ENCODE measurements at regions not wholly inside any gene's neighbourhood (a gene's known extent, or its start where the extent isn't known, plus 50 kb on each side); places are given as distances from the start of the nearest gene placed in this dataset.

GRCh38 chr16:79658301-79659033 is 57.9 kb upstream of the MAF start:
- H3K27me3 ChIP-seq (ENCODE audit: control insufficient read depth in 3 of 3, insufficient read depth in 3 of 3, low read depth in 1 of 3, low read length in 3 of 3) = no peaks in the 10 kb centered on the region
- no peak overlapping the region for H3K27ac ChIP-seq (replicated peaks; ENCODE audit: low read length)
- H3K9ac ChIP-seq (ENCODE audit: low read depth, low read length, poor library complexity) = no peak overlapping the region
- peak overlapping the region; percentile 18 for H2BK15ac ChIP-seq (ENCODE audit: low read length)
- H3K36me3 ChIP-seq (replicated peaks in 1 of 2; ENCODE audit: control insufficient read depth in 2 of 2, insufficient read depth in 2 of 2, low read length in 2 of 2) = no peaks in the 10 kb centered on the region
- H2BK120ac ChIP-seq (ENCODE audit: low read depth, low read length) = no peak overlapping the region
- no peak overlapping the region for H3K4ac ChIP-seq (ENCODE audit: low read length)
- H2AK5ac ChIP-seq (ENCODE audit: low read depth, low read length) = peak overlapping the region; percentile 11
- peaks cover 7 to 17% of the 10 kb centered on the region in 2 donors for H3K4me1 ChIP-seq (ENCODE audit: control insufficient read depth in 2 of 2, insufficient read depth in 1 of 2, low read depth in 1 of 2, low read length in 2 of 2)
- no peak overlapping the region for H2BK5ac ChIP-seq (ENCODE audit: low read length)
- H3K4me2 ChIP-seq (ENCODE audit: insufficient read depth, low read length, poor library complexity, severe bottlenecking) = no peak overlapping the region
- H4K8ac ChIP-seq (ENCODE audit: low read depth, low read length) = no peak overlapping the region
- H3K79me1 ChIP-seq (ENCODE audit: low read depth, low read length) = no peaks in the 10 kb centered on the region
- no peak overlapping the region for H4K91ac ChIP-seq (ENCODE audit: low read depth, low read length, poor library complexity)
- no peak overlapping the region for H2BK12ac ChIP-seq (ENCODE audit: low read length)
- no peak overlapping the region for H3K4me3 ChIP-seq (ENCODE audit: low read length in 2 of 2)
- no peak overlapping the region for H3K23ac ChIP-seq (ENCODE audit: low read depth, low read length, poor library complexity)
- WGBS, 2 donors (ENCODE audit: extremely low coverage in 2 of 2, insufficient read length in 2 of 2, insufficient replicate concordance in 1 of 2) = no CpG with 5 or more reads among the region's 22 CpGs
- no peak overlapping the region for H3K18ac ChIP-seq (ENCODE audit: low read length)
- no peak overlapping the region for H3K14ac ChIP-seq (ENCODE audit: low read length)
- peaks cover 2 to 3% of the 10 kb centered on the region in 2 donors for H3K9me3 ChIP-seq (replicated peaks in 1 of 2; ENCODE audit: control insufficient read depth in 2 of 2, insufficient read depth in 1 of 2, low read depth in 1 of 2, low read length in 2 of 2)
- DNase-seq (ENCODE audit: low spot score) = no peak
- H2AFZ ChIP-seq (ENCODE audit: low read length) = no peak overlapping the region

- no CpG with 5 or more reads among the region's 6 CpGs for WGBS, 2 donors (ENCODE audit: extremely low coverage in 2 of 2, insufficient read length in 2 of 2, insufficient replicate concordance in 1 of 2)
- no peak overlapping the region for H4K91ac ChIP-seq (ENCODE audit: low read depth, low read length, poor library complexity)
- no peak overlapping the region for H2BK15ac ChIP-seq (ENCODE audit: low read length)
- peak overlapping the region; percentile 42 for H3K18ac ChIP-seq (ENCODE audit: low read length)
- H3K27me3 ChIP-seq (ENCODE audit: control insufficient read depth in 3 of 3, insufficient read depth in 3 of 3, low read depth in 1 of 3, low read length in 3 of 3) = no peaks in the 10 kb centered on the region
- no peak overlapping the region for H2BK5ac ChIP-seq (ENCODE audit: low read length)
- H3K4me3 ChIP-seq (ENCODE audit: low read length in 2 of 2) = no peak overlapping the region
- no peaks in the 10 kb centered on the region for H3K36me3 ChIP-seq (replicated peaks in 1 of 2; ENCODE audit: control insufficient read depth in 2 of 2, insufficient read depth in 2 of 2, low read length in 2 of 2)
- no peak overlapping the region for H2BK120ac ChIP-seq (ENCODE audit: low read depth, low read length)
- no peak overlapping the region for H3K14ac ChIP-seq (ENCODE audit: low read length)
- H3K79me1 ChIP-seq (ENCODE audit: low read depth, low read length) = no peaks in the 10 kb centered on the region
- no peak overlapping the region for H3K4me2 ChIP-seq (ENCODE audit: insufficient read depth, low read length, poor library complexity, severe bottlenecking)
- H3K27ac ChIP-seq (replicated peaks; ENCODE audit: low read length) = peak overlapping the region; percentile 20
- no peak overlapping the region for H4K8ac ChIP-seq (ENCODE audit: low read depth, low read length)
- no peak overlapping the region for H3K23ac ChIP-seq (ENCODE audit: low read depth, low read length, poor library complexity)
- no peak overlapping the region for H3K9ac ChIP-seq (ENCODE audit: low read depth, low read length, poor library complexity)
- H2AK5ac ChIP-seq (ENCODE audit: low read depth, low read length) = no peak overlapping the region
- DNase-seq (ENCODE audit: low spot score) = no peak
- peak overlapping the region; percentile 65 for H2AFZ ChIP-seq (ENCODE audit: low read length)
- H3K4ac ChIP-seq (ENCODE audit: low read length) = no peak overlapping the region
- H3K9me3 ChIP-seq (replicated peaks in 1 of 2; ENCODE audit: control insufficient read depth in 2 of 2, insufficient read depth in 1 of 2, low read depth in 1 of 2, low read length in 2 of 2) = peaks cover 0 to 3% of the 10 kb centered on the region in 2 donors
- H2BK12ac ChIP-seq (ENCODE audit: low read length) = no peak overlapping the region
- H3K4me1 ChIP-seq (ENCODE audit: control insufficient read depth in 2 of 2, insufficient read depth in 1 of 2, low read depth in 1 of 2, low read length in 2 of 2) = peaks cover 7 to 19% of the 10 kb centered on the region in 2 donors
Measured at GRCh38 chr16:79656553-79657115, 56.1 kb upstream of the MAF start.

GRCh38 chr16:79653373-79653891 is 52.9 kb upstream of the MAF start:
- H2AFZ ChIP-seq (ENCODE audit: low read length) = no peak overlapping the region
- H2BK12ac ChIP-seq (ENCODE audit: low read length) = no peak overlapping the region
- H3K14ac ChIP-seq (ENCODE audit: low read length) = no peak overlapping the region
- no peaks in the 10 kb centered on the region for H3K27me3 ChIP-seq (ENCODE audit: control insufficient read depth in 3 of 3, insufficient read depth in 3 of 3, low read depth in 1 of 3, low read length in 3 of 3)
- H4K91ac ChIP-seq (ENCODE audit: low read depth, low read length, poor library complexity) = no peak overlapping the region
- peaks cover 3 to 15% of the 10 kb centered on the region in 2 donors for H3K4me1 ChIP-seq (ENCODE audit: control insufficient read depth in 2 of 2, insufficient read depth in 1 of 2, low read depth in 1 of 2, low read length in 2 of 2)
- no peaks in the 10 kb centered on the region for H3K79me1 ChIP-seq (ENCODE audit: low read depth, low read length)
- H2BK5ac ChIP-seq (ENCODE audit: low read length) = no peak overlapping the region
- no peak overlapping the region for H3K4me2 ChIP-seq (ENCODE audit: insufficient read depth, low read length, poor library complexity, severe bottlenecking)
- DNase-seq (ENCODE audit: low spot score) = no peak
- no peak overlapping the region for H2BK120ac ChIP-seq (ENCODE audit: low read depth, low read length)
- no peak overlapping the region for H3K9ac ChIP-seq (ENCODE audit: low read depth, low read length, poor library complexity)
- peaks cover 0 to 1% of the 10 kb centered on the region in 2 donors for H3K9me3 ChIP-seq (replicated peaks in 1 of 2; ENCODE audit: control insufficient read depth in 2 of 2, insufficient read depth in 1 of 2, low read depth in 1 of 2, low read length in 2 of 2)
- H2AK5ac ChIP-seq (ENCODE audit: low read depth, low read length) = no peak overlapping the region
- no peak overlapping the region for H3K4ac ChIP-seq (ENCODE audit: low read length)
- H3K27ac ChIP-seq (replicated peaks; ENCODE audit: low read length) = no peak overlapping the region
- H3K18ac ChIP-seq (ENCODE audit: low read length) = peak overlapping the region; percentile 22
- H3K23ac ChIP-seq (ENCODE audit: low read depth, low read length, poor library complexity) = no peak overlapping the region
- no CpG with 5 or more reads among the region's 6 CpGs for WGBS, 2 donors (ENCODE audit: extremely low coverage in 2 of 2, insufficient read length in 2 of 2, insufficient replicate concordance in 1 of 2)
- no peaks in the 10 kb centered on the region for H3K36me3 ChIP-seq (replicated peaks in 1 of 2; ENCODE audit: control insufficient read depth in 2 of 2, insufficient read depth in 2 of 2, low read length in 2 of 2)
- H2BK15ac ChIP-seq (ENCODE audit: low read length) = no peak overlapping the region
- no peak overlapping the region for H4K8ac ChIP-seq (ENCODE audit: low read depth, low read length)
- no peak overlapping the region for H3K4me3 ChIP-seq (ENCODE audit: low read length in 2 of 2)

GRCh38 chr16:79651363-79651762 is 50.8 kb upstream of the MAF start:
- no peak overlapping the region for H3K9ac ChIP-seq (ENCODE audit: low read depth, low read length, poor library complexity)
- H3K27me3 ChIP-seq (ENCODE audit: control insufficient read depth in 3 of 3, insufficient read depth in 3 of 3, low read depth in 1 of 3, low read length in 3 of 3) = no peaks in the 10 kb centered on the region
- H4K8ac ChIP-seq (ENCODE audit: low read depth, low read length) = no peak overlapping the region
- no peaks in the 10 kb centered on the region for H3K79me1 ChIP-seq (ENCODE audit: low read depth, low read length)
- no peak overlapping the region for H2BK120ac ChIP-seq (ENCODE audit: low read depth, low read length)
- H4K91ac ChIP-seq (ENCODE audit: low read depth, low read length, poor library complexity) = no peak overlapping the region
- no peak overlapping the region for H3K18ac ChIP-seq (ENCODE audit: low read length)
- no peak overlapping the region for H2BK5ac ChIP-seq (ENCODE audit: low read length)
- no peak for DNase-seq (ENCODE audit: low spot score)
- H3K4me2 ChIP-seq (ENCODE audit: insufficient read depth, low read length, poor library complexity, severe bottlenecking) = no peak overlapping the region
- no peaks in the 10 kb centered on the region for H3K36me3 ChIP-seq (replicated peaks in 1 of 2; ENCODE audit: control insufficient read depth in 2 of 2, insufficient read depth in 2 of 2, low read length in 2 of 2)
- H3K14ac ChIP-seq (ENCODE audit: low read length) = no peak overlapping the region
- no peak overlapping the region for H3K4ac ChIP-seq (ENCODE audit: low read length)
- H3K4me3 ChIP-seq (ENCODE audit: low read length in 2 of 2) = no peak overlapping the region
- no peak overlapping the region for H2AK5ac ChIP-seq (ENCODE audit: low read depth, low read length)
- no peaks in the 10 kb centered on the region for H3K9me3 ChIP-seq (replicated peaks in 1 of 2; ENCODE audit: control insufficient read depth in 2 of 2, insufficient read depth in 1 of 2, low read depth in 1 of 2, low read length in 2 of 2)
- WGBS, 2 donors (ENCODE audit: extremely low coverage in 2 of 2, insufficient read length in 2 of 2, insufficient replicate concordance in 1 of 2) = no CpG with 5 or more reads among the region's 7 CpGs
- no peak overlapping the region for H2AFZ ChIP-seq (ENCODE audit: low read length)
- no peak overlapping the region for H3K23ac ChIP-seq (ENCODE audit: low read depth, low read length, poor library complexity)
- no peak overlapping the region for H2BK12ac ChIP-seq (ENCODE audit: low read length)
- no peak overlapping the region for H2BK15ac ChIP-seq (ENCODE audit: low read length)
- H3K4me1 ChIP-seq (ENCODE audit: control insufficient read depth in 2 of 2, insufficient read depth in 1 of 2, low read depth in 1 of 2, low read length in 2 of 2) = peaks cover 0 to 6% of the 10 kb centered on the region in 2 donors
- H3K27ac ChIP-seq (replicated peaks; ENCODE audit: low read length) = no peak overlapping the region

All from neuronal stem cell (in vitro differentiated cells).